Chondrocyte (in vitro differentiated cells): ENCODE measurements at regions not wholly inside any gene's neighbourhood (a gene's known extent, or its start where the extent isn't known, plus 50 kb on each side); places are given as distances from the start of the nearest gene placed in this dataset.
A peak's percentile ranks its signal among the peaks of the same experiment; 100 is the strongest.

Experiments used
- DNase-seq: peaks from one replicate; pipeline ENCODE4 v3.0.0; 2021; ENCODE audit warnings: mixed read lengths, low spot score
- H3K27ac Mint-ChIP-seq: one replicate; pipeline ENCODE4 v1.8.0; 2021; ENCODE audit warnings: mild to moderate bottlenecking, moderate library complexity, mixed read lengths; ENCODE audit not compliant: unreplicated experiment
- H3K27me3 Mint-ChIP-seq: 2 replicates; pipeline ENCODE4 v1.8.0; 2021; ENCODE audit warnings: low read depth, mixed read lengths
- H3K36me3 Mint-ChIP-seq: 2 replicates; pipeline ENCODE4 v1.8.0; 2021; ENCODE audit warnings: low read depth, mixed read lengths
- H3K4me1 Mint-ChIP-seq: 2 replicates; pipeline ENCODE4 v1.8.0; 2021; ENCODE audit warnings: low read depth, mild to moderate bottlenecking, mixed read lengths
- H3K4me3 Mint-ChIP-seq: one replicate; pipeline ENCODE4 v1.8.0; 2021; ENCODE audit warnings: mild to moderate bottlenecking, moderate library complexity, mixed read lengths; ENCODE audit not compliant: unreplicated experiment
- H3K9me3 Mint-ChIP-seq: 2 replicates; pipeline ENCODE4 v1.8.0; 2021; ENCODE audit warnings: low read depth, mixed read lengths
- TF ChIP-seq, protein P1 (sequence below): fragments of 200-600 bp; sonication (generic); IDR thresholded peaks from 2 replicates; pipeline ENCODE4 v1.5.0; 2021; ENCODE audit warnings: antibody characterized with exemption, mild to moderate bottlenecking, moderate library complexity

DNA sequence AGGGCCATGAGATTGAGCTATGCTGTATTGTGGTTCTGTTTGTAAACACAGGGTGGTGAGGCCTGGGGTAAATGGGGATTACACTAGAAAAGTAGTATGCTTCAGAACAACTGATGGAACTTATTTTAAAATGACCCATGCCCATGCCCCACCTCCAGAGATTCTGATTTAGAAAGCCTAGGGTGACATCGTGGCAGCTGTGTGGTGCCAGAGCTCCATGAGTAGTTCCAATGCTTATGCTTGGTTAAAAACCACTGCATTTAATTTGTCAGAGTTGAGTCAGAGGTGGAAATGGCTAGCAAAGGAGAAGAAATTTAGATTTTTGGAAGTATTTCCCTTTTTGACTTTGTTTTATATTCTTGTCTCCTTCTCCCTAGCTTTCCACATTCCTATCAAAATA lies 63.4 kb upstream of the PDE5A start:
- no peak for DNase-seq
- TF ChIP-seq, protein P1, sequence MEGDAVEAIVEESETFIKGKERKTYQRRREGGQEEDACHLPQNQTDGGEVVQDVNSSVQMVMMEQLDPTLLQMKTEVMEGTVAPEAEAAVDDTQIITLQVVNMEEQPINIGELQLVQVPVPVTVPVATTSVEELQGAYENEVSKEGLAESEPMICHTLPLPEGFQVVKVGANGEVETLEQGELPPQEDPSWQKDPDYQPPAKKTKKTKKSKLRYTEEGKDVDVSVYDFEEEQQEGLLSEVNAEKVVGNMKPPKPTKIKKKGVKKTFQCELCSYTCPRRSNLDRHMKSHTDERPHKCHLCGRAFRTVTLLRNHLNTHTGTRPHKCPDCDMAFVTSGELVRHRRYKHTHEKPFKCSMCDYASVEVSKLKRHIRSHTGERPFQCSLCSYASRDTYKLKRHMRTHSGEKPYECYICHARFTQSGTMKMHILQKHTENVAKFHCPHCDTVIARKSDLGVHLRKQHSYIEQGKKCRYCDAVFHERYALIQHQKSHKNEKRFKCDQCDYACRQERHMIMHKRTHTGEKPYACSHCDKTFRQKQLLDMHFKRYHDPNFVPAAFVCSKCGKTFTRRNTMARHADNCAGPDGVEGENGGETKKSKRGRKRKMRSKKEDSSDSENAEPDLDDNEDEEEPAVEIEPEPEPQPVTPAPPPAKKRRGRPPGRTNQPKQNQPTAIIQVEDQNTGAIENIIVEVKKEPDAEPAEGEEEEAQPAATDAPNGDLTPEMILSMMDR: peak; percentile 68
- Mint-ChIP-seq H3K4me1 (peaks cover 15% of the 10 kb centered on the region), H3K27me3 (no peaks in the 10 kb centered on the region), H3K27ac (peak overlapping the region; percentile 20), H3K4me3 (no peak overlapping the region), H3K36me3 (no peaks in the 10 kb centered on the region), H3K9me3 (no peaks in the 10 kb centered on the region)

DNA sequence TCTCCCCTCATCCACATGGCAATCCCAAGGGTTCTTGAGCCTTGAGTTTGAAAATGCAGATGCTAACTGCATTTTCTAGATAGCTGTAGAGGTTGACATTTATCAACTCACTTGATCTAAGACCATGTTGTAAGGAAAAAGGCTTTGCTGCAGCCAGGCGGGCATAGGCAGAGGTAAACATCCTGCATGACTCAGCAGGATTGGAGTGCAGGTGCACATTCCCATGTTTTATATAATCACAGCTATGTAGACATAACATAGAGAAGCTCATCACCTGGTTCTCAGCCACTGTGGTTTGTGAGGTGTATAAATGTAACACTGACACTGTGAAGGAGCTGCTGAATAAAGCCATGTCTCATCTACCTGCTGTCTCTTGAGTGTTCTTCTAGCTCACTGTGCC lies 62.3 kb upstream of the PDE5A start:
- H3K4me3 Mint-ChIP-seq: no peak overlapping the region
- H3K9me3 Mint-ChIP-seq: no peaks in the 10 kb centered on the region
- peaks cover 15% of the 10 kb centered on the region for H3K4me1 Mint-ChIP-seq
- no peaks in the 10 kb centered on the region for H3K36me3 Mint-ChIP-seq
- no peaks in the 10 kb centered on the region for H3K27me3 Mint-ChIP-seq
- H3K27ac Mint-ChIP-seq: no peak overlapping the region
- TF ChIP-seq, protein P1: no peak
- DNase-seq: no peak

DNA sequence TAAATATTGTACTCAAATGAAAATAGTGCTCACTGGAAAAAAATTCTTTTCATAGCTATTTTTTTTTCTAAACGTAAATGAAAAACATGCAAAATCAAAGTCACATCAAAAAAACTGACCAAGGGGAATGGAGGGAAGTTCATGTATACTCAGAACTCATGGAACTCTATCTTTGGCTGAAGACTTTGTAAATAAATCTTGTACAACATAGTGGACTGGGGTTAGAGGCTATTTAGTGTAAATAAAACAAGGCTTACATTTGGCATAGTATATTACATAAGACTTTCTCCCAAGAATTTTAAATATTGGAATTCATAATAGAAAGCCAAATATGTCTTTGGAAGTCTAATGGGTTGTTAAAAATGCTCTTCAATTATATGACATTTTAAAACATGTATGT lies 59.8 kb upstream of the PDE5A start:
- Mint-ChIP-seq H3K4me3 (no peak overlapping the region), H3K36me3 (no peaks in the 10 kb centered on the region), H3K9me3 (no peaks in the 10 kb centered on the region), H3K27ac (no peak overlapping the region), H3K27me3 (no peaks in the 10 kb centered on the region), H3K4me1 (peaks cover 33% of the 10 kb centered on the region)
- TF ChIP-seq, protein P1: no peak
- no peak for DNase-seq

DNA sequence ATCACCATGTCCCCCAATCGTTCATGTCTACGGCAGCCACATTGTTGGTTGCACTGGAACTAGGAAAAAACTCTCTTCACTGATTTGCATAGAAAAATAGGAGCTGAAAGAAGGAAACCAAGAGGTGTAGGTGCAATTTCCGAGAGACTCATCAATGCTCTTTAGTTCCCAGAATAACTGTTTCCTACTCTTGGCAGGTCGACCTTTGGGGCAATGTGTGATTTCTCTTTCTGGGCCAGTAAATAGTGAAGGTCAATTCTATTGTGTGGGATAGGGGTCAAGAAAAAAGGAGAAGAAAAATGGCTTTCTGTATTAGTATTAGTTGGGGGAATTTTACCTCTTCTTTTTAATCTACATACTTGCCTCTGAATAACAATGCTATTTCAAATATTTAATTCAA lies 55.9 kb upstream of the PDE5A start:
- H3K27ac Mint-ChIP-seq: no peak overlapping the region
- TF ChIP-seq, protein P1: no peak
- no peaks in the 10 kb centered on the region for H3K27me3 Mint-ChIP-seq
- H3K9me3 Mint-ChIP-seq: no peaks in the 10 kb centered on the region
- peaks cover 32% of the 10 kb centered on the region for H3K4me1 Mint-ChIP-seq
- H3K4me3 Mint-ChIP-seq: no peak overlapping the region
- DNase-seq: no peak
- no peaks in the 10 kb centered on the region for H3K36me3 Mint-ChIP-seq

DNA sequence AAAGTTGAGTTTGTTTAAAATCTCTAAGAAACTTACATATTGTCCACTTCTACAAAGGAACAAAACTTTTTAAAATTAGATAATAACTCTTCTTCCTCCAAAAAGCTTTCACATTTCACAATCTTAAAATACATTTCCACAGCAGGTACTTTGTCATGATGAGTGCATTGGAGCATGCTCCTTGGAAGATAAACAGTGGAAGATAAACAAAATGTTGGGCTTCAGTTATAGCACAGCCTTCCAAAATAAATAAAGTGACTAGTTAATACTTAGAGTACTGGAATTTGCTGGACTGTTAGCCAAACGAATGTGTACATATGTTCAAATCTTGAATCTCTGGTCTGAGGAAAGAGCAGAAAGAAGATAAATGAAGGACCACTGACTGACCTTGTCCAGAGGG lies 54.9 kb upstream of the PDE5A start:
- Mint-ChIP-seq H3K27me3 (no peaks in the 10 kb centered on the region), H3K36me3 (no peaks in the 10 kb centered on the region), H3K4me3 (no peak overlapping the region), H3K4me1 (peaks cover 42% of the 10 kb centered on the region), H3K27ac (peak overlapping the region; percentile 86), H3K9me3 (no peaks in the 10 kb centered on the region)
- DNase-seq: no peak
- TF ChIP-seq, protein P1: no peak
